ENCODE measurements at regions not wholly inside any gene's neighbourhood (a gene's known extent, or its start where the extent isn't known, plus 50 kb on each side); places are given as distances from the start of the nearest gene placed in this dataset.

DNA sequence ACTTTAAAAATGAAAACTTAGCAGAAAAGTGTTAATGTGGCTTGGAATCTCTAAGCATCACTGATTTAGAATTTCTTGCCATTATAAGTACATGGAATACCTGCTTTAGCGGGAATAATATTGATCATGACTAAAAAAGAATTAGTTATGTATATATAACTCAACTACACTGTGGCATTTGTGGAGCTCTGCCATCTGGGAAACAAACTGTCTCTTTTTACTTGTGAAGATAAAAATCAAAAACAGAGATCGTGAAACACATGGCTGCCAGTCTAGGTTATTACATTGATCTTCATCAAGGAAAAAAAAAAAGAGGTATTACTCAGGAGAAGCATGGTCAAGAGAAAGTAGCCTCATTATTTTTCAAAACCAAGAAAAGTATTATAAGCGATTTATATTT, 287.4 kb downstream of the HTR1A start:
- TF ChIP-seq POLR2AphosphoS5 (IDR thresholded peaks at IDR 0.05; ENCODE audit: borderline replicate concordance, low read depth, low read length) (no peak), EZH2 (IDR thresholded peaks at IDR 0.05) (no peak), FOXP2 (optimal IDR thresholded peaks at IDR 0.05; ENCODE audit: control extremely low read depth, extremely low read length, insufficient read depth) (no peak)

Measured in SK-N-MC (cell line).